HL-60 (cell line): ENCODE measurements at regions not wholly inside any gene's neighbourhood (a gene's known extent, or its start where the extent isn't known, plus 50 kb on each side); places are given as distances from the start of the nearest gene placed in this dataset.
A peak's percentile ranks its signal among the peaks of the same experiment; 100 is the strongest.

ENCODE experiments used
- DNase-seq, 2 experiments: peaks; one replicate each; pipeline ENCODE4 v3.0.0-alpha.2; 2010 to 2020; ENCODE audit warnings: low read depth in 1 of 2, low spot score in 1 of 2
- H3K27ac ChIP-seq: fragments of 250-450 bp; sonication (Bioruptor Pico); replicated peaks from 2 replicates; pipeline ENCODE4 v1.5.1; 2020; ENCODE audit warnings: mild to moderate bottlenecking, moderate library complexity
- H3K27me3 ChIP-seq: fragments of 250-450 bp; sonication (Bioruptor Pico); 2 replicates; pipeline ENCODE4 v1.5.1; 2021; ENCODE audit warnings: mild to moderate bottlenecking, moderate library complexity; ENCODE audit not compliant: insufficient read depth, poor library complexity, severe bottlenecking
- H3K4me3 ChIP-seq: replicated peaks from 2 replicates; pipeline ENCODE4 v1.5.1; 2011; ENCODE audit warnings: mild to moderate bottlenecking, control low read depth, low read length; ENCODE audit not compliant: insufficient read depth
- CTCF ChIP-seq: IDR thresholded peaks from one replicate; pipeline ENCODE4 v1.5.1; 2011; ENCODE audit warnings: low read length, control low read depth, inconsistent platforms; ENCODE audit not compliant: insufficient read depth
- GABPA ChIP-seq: IDR thresholded peaks from 2 replicates; pipeline ENCODE4 v1.6.1; 2012; ENCODE audit warnings: low read depth
- POLR2AphosphoS5 ChIP-seq: IDR thresholded peaks from 2 replicates; pipeline ENCODE4 v1.6.1; 2012; ENCODE audit warnings: low read depth
- SPI1 ChIP-seq: IDR thresholded peaks from 2 replicates; pipeline ENCODE4 v1.6.1; 2012; ENCODE audit warnings: low read depth, mild to moderate bottlenecking, borderline replicate concordance
- TF ChIP-seq, protein P1 (sequence below): IDR thresholded peaks from 2 replicates; pipeline ENCODE4 v1.6.1; 2012; ENCODE audit warnings: low read depth; ENCODE audit not compliant: insufficient replicate concordance

DNA sequence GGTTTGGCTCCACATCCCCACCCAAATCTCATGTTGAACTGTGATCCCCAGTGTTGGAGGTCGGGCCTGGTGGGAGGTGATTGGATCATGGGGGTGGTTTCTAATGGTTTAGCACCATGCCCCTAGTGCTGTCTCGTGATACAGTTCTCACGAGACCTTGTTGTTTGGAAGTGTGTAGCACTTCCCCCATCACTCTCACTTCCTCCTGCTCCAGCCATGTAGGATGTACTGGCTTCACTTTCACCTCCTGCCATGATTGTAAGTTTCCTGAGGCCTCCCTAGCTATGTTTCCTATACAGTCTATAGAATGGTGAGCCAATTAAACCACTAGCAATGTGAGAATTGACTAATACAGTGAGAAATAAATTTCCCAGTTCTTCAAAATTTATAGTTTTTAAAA, 325.9 kb downstream of the FSIP2 start:
- 0 out of 2 replicates have a peak, but pooled peaks have one; percentile 12 for TF ChIP-seq SPI1
- TF ChIP-seq CTCF = no peak
- DNase-seq = no peak
- Histone ChIP-seq H3K4me3 (no peak overlapping the region), H3K27me3 (no peaks in the 10 kb centered on the region), H3K27ac (no peak overlapping the region)

DNA sequence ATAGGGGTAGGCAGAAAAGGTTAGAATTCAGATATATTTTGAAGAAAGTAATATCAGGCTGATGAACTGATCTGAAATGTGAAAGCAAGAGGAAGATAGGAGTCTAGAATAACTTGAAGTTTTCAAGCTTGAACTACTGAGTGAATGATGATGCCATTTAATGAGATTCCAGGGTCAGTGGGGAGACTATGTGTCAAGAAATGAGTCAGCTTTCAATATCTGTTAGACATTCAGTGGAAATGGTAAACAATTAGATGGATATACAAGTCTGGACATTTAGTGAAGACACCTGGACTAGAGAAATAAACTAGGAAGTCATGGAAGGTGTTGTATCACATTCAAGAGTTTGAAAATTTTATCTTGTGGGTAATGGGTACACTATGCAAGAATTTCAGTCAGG, 326.9 kb downstream of the FSIP2 start:
- no peak overlapping the region for H3K4me3 ChIP-seq
- H3K27ac ChIP-seq = no peak overlapping the region
- DNase-seq = no peak
- no peaks in the 10 kb centered on the region for H3K27me3 ChIP-seq
- no peak for TF ChIP-seq CTCF

DNA sequence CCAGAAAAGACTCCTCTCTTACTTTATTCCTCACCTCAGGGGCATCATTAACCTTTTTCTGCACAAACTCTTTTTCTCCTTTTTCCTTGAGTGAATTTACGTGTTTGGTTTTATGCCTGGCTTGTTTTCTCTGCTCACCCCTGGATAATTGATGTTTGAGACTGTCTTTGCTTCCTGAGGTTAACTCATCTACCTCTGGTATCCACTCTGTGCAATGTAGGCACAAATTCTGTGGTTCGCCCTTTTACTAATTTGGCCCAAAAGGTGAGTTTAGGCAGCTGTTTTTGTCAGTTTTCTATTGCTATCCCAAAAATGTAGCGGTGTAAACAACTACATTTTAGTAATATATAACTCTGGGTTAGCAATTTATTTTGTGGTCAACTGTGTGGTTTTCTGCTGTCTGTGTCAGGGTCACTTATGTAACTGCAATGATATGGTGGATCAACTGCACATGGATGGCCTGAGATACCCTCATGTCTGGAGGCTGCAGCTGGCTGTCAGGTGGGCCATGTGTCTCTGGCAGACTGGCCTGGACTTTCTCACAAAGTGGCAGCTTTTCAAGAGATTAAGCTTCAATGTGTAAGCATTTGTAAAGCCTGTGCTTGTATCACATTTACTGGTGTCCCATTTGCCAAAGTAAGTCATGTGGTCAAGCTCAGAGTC, 329.7 kb downstream of the FSIP2 start:
- no peak for TF ChIP-seq GABPA
- no peak for TF ChIP-seq SPI1
- no peak for TF ChIP-seq POLR2AphosphoS5
- Histone ChIP-seq H3K4me3 (no peak overlapping the region), H3K27me3 (no peaks in the 10 kb centered on the region), H3K27ac (no peak overlapping the region)
- DNase-seq = no peak

DNA sequence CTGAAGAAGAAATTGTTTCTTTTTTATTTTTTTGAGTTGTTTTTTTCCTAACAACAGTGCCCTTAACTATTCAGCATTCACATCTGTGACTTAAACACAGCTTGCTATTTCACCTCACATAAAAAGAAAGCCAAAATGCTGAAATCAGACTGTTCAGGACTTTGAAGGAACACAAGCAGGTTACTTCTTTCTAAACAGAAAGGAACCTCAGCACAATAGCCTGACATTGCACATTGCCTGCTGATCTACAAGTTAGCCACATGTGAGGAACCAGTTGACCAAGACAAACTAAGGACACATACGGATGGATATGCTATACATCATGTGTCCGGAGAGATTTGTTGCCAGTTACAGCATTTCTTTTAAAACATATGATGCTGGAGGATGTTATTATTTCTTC, 331.1 kb downstream of the FSIP2 start:
- DNase-seq = no peak
- Histone ChIP-seq H3K27ac (no peak overlapping the region), H3K4me3 (no peak overlapping the region), H3K27me3 (no peaks in the 10 kb centered on the region)
- TF ChIP-seq GABPA (no peak), POLR2AphosphoS5 (no peak), SPI1 (no peak), CTCF (no peak)
- TF ChIP-seq, protein P1, sequence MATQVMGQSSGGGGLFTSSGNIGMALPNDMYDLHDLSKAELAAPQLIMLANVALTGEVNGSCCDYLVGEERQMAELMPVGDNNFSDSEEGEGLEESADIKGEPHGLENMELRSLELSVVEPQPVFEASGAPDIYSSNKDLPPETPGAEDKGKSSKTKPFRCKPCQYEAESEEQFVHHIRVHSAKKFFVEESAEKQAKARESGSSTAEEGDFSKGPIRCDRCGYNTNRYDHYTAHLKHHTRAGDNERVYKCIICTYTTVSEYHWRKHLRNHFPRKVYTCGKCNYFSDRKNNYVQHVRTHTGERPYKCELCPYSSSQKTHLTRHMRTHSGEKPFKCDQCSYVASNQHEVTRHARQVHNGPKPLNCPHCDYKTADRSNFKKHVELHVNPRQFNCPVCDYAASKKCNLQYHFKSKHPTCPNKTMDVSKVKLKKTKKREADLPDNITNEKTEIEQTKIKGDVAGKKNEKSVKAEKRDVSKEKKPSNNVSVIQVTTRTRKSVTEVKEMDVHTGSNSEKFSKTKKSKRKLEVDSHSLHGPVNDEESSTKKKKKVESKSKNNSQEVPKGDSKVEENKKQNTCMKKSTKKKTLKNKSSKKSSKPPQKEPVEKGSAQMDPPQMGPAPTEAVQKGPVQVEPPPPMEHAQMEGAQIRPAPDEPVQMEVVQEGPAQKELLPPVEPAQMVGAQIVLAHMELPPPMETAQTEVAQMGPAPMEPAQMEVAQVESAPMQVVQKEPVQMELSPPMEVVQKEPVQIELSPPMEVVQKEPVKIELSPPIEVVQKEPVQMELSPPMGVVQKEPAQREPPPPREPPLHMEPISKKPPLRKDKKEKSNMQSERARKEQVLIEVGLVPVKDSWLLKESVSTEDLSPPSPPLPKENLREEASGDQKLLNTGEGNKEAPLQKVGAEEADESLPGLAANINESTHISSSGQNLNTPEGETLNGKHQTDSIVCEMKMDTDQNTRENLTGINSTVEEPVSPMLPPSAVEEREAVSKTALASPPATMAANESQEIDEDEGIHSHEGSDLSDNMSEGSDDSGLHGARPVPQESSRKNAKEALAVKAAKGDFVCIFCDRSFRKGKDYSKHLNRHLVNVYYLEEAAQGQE = no peak

- TF ChIP-seq GABPA = no peak
- TF ChIP-seq SPI1 = 0 out of 2 replicates have a peak, but pooled peaks have one; percentile 7
- H3K4me3 ChIP-seq = no peak overlapping the region
- DNase-seq = no peak
- no peak overlapping the region for H3K27ac ChIP-seq
- H3K27me3 ChIP-seq = no peaks in the 10 kb centered on the region
These were observed 346.6 kb downstream of the FSIP2 start for GRCh38 chr2:186085226-186085625.

GRCh38 chr2:186093174-186093573, 354.6 kb downstream of the FSIP2 start:
- DNase-seq = no peak
- Histone ChIP-seq H3K4me3 (no peak overlapping the region), H3K27ac (no peak overlapping the region), H3K27me3 (no peaks in the 10 kb centered on the region)
- no peak for TF ChIP-seq POLR2AphosphoS5
- TF ChIP-seq, protein P1 = no peak
- TF ChIP-seq CTCF = no peak
- TF ChIP-seq SPI1 = no peak
- TF ChIP-seq GABPA = no peak
